ENCODE measurements at regions not wholly inside any gene's neighbourhood (a gene's known extent, or its start where the extent isn't known, plus 50 kb on each side); places are given as distances from the start of the nearest gene placed in this dataset.

GRCh38 chr1:164360265-164360664 is 198.7 kb upstream of the PBX1 start:
- BruUV-seq (replicated peaks), result no TSS peak
- TF ChIP-seq RAD21 (IDR thresholded peaks at IDR 0.05; ENCODE audit: insufficient read depth, low read depth, low read length), result no peak
- no peak for TF ChIP-seq ZNF687 (IDR thresholded peaks at IDR 0.05)
- TF ChIP-seq MXI1 (IDR thresholded peaks at IDR 0.05; ENCODE audit: low read depth, low read length), result no peak
- no peak for TF ChIP-seq ZSCAN29 (IDR thresholded peaks at IDR 0.05)
- no peak for TF ChIP-seq SMAD5 (IDR thresholded peaks at IDR 0.05; ENCODE audit: low read depth)
- TF ChIP-seq SKIL (IDR thresholded peaks at IDR 0.05; ENCODE audit: low read depth, poor library complexity, severe bottlenecking), result no peak
- no peak for TF ChIP-seq ZNF207 (IDR thresholded peaks at IDR 0.05; ENCODE audit: borderline replicate concordance)
- TF ChIP-seq CEBPB (IDR thresholded peaks at IDR 0.05; ENCODE audit: borderline replicate concordance in 1 of 2, low read depth in 2 of 2, low read length in 2 of 2), result no peak
- TF ChIP-seq HDAC6 (IDR thresholded peaks at IDR 0.05; ENCODE audit: unreplicated experiment), result no peak
- no peak for TF ChIP-seq RBBP5 (conservative IDR thresholded peaks at IDR 0.05)
- TF ChIP-seq POLR2AphosphoS2 (IDR thresholded peaks at IDR 0.05; ENCODE audit: low read depth, low read length), result no peak
- TF ChIP-seq SREBF2 (IDR thresholded peaks at IDR 0.05; ENCODE audit: low read length), result no peak
- TF ChIP-seq TARDBP (IDR thresholded peaks at IDR 0.05; ENCODE audit: borderline replicate concordance), result no peak
- no peak for TF ChIP-seq SMARCA5 (IDR thresholded peaks at IDR 0.05)
- SMC1A ChIA-PET (ENCODE audit: uncharacterized antibody, unreplicated experiment), result no interaction called here
- Histone ChIP-seq H3K4me1 (ENCODE audit: control insufficient read depth, insufficient read depth, low read length) (no peaks in the 10 kb centered on the region), H2AFZ (ENCODE audit: control insufficient read depth, low read depth, low read length) (no peak overlapping the region), H3K79me2 (ENCODE audit: control insufficient read depth, insufficient read depth, low read length) (no peaks in the 10 kb centered on the region), H3K27me3 (replicated peaks in 1 of 2; ENCODE audit: control insufficient read depth in 2 of 2, insufficient read depth in 2 of 2, low read length in 1 of 2) (no peaks in the 10 kb centered on the region), H3K4me2 (ENCODE audit: control insufficient read depth, insufficient read depth) (no peak overlapping the region), H3K9ac (ENCODE audit: control insufficient read depth, insufficient read depth, low read length) (no peak overlapping the region), H3K27ac (ENCODE audit: control insufficient read depth, insufficient read depth) (no peak overlapping the region), H3K36me3 (ENCODE audit: control insufficient read depth in 2 of 2, insufficient read depth in 2 of 2, low read length in 1 of 2) (no peaks in the 10 kb centered on the region), H4K20me1 (ENCODE audit: control insufficient read depth, insufficient read depth) (no peaks in the 10 kb centered on the region), H3K4me3 (no peak overlapping the region), H3K9me3 (replicated peaks; ENCODE audit: control insufficient read depth, insufficient read depth, low read length) (no peaks in the 10 kb centered on the region)
- RAD21 ChIA-PET (ENCODE audit: unreplicated experiment), result no interaction called here
- DNase-seq (ENCODE audit: low read depth, low spot score) (no peak), FAIRE-seq (no peak), ATAC-seq (no peak)
- intact Hi-C loops (cut with micrococcal nuclease; ENCODE audit: unreplicated experiment), result no loop called here
- WGBS (ENCODE audit: insufficient coverage, insufficient replicate concordance, low lambda C conversion rate, missing lambda C conversion rate), result 75% methylated on average over 1 of the region's 1 CpG
- POLR2A ChIA-PET, result no interaction called here
- in situ Hi-C loops (cut with MboI), result no loop called here
- CTCF ChIA-PET, result no interaction called here
